IPS-15b (cell line): ENCODE measurements at regions not wholly inside any gene's neighbourhood (a gene's known extent, or its start where the extent isn't known, plus 50 kb on each side); places are given as distances from the start of the nearest gene placed in this dataset.
"Not testable (repeated sequence)": the region's sequence is repeated elsewhere in the genome, so short reads cannot be mapped to it uniquely, and the experiment has no call there.

ENCODE experiments used
- H3K27me3 ChIP-seq: one replicate; pipeline ENCODE4 v1.6.1; 2013; ENCODE audit warnings: low read length; ENCODE audit not compliant: control insufficient read depth, insufficient read depth
- H3K36me3 ChIP-seq: one replicate; pipeline ENCODE4 v1.6.1; 2013; ENCODE audit warnings: low read length; ENCODE audit not compliant: control insufficient read depth, insufficient read depth
- H3K4me1 ChIP-seq: one replicate; pipeline ENCODE4 v1.6.1; 2013; ENCODE audit warnings: mild to moderate bottlenecking, low read length; ENCODE audit not compliant: control insufficient read depth, insufficient read depth
- H3K4me3 ChIP-seq: one replicate; pipeline ENCODE4 v1.5.1; 2013; ENCODE audit warnings: low read depth, low read length
- H3K9ac ChIP-seq: one replicate; pipeline ENCODE4 v1.6.1; 2013; ENCODE audit warnings: low read depth, mild to moderate bottlenecking, low read length
- H3K9me3 ChIP-seq: one replicate; pipeline ENCODE4 v1.6.1; 2013; ENCODE audit warnings: mild to moderate bottlenecking, low read length; ENCODE audit not compliant: control insufficient read depth, insufficient read depth

GRCh38 chr2:180236061-180236460, 229.0 kb upstream of the CWC22 start:
- H3K4me3 ChIP-seq, H3K9ac ChIP-seq, H3K9me3 ChIP-seq, H3K27me3 ChIP-seq, H3K4me1 ChIP-seq, H3K36me3 ChIP-seq: not testable (repeated sequence)

- not testable (repeated sequence) for H3K4me1 ChIP-seq, H3K4me3 ChIP-seq, H3K27me3 ChIP-seq, H3K9me3 ChIP-seq, H3K9ac ChIP-seq, H3K36me3 ChIP-seq
These were observed 228.4 kb upstream of the CWC22 start for GRCh38 chr2:180235506-180235905.

- H3K4me3 ChIP-seq, H3K9me3 ChIP-seq, H3K27me3 ChIP-seq, H3K4me1 ChIP-seq, H3K9ac ChIP-seq, H3K36me3 ChIP-seq: not testable (repeated sequence)
These were observed 227.9 kb upstream of the CWC22 start for GRCh38 chr2:180234991-180235390.

- Histone ChIP-seq H3K9ac (no peak overlapping the region), H3K4me1 (no peaks in the 10 kb centered on the region), H3K9me3 (no peaks in the 10 kb centered on the region), H3K4me3 (no peak overlapping the region), H3K27me3 (no peaks in the 10 kb centered on the region), H3K36me3 (no peaks in the 10 kb centered on the region)
These were observed 223.9 kb upstream of the CWC22 start for GRCh38 chr2:180231015-180231414.

- H3K27me3 ChIP-seq, result no peaks in the 10 kb centered on the region
- H3K4me1 ChIP-seq, result no peaks in the 10 kb centered on the region
- H3K9ac ChIP-seq, result no peak overlapping the region
- peaks cover 9% of the 10 kb centered on the region for H3K9me3 ChIP-seq
- H3K36me3 ChIP-seq, result no peaks in the 10 kb centered on the region
- H3K4me3 ChIP-seq, result no peak overlapping the region
These were observed 220.4 kb upstream of the CWC22 start for GRCh38 chr2:180227461-180227860.

- Histone ChIP-seq H3K4me3 (no peak overlapping the region), H3K9me3 (peaks cover 9% of the 10 kb centered on the region)
These were observed 218.0 kb upstream of the CWC22 start for GRCh38 chr2:180225118-180225517.

GRCh38 chr2:180222644-180223043, 215.5 kb upstream of the CWC22 start:
- no peaks in the 10 kb centered on the region for H3K36me3 ChIP-seq
- no peaks in the 10 kb centered on the region for H3K4me1 ChIP-seq
- H3K9me3 ChIP-seq, result peaks cover 9% of the 10 kb centered on the region
- H3K27me3 ChIP-seq, result no peaks in the 10 kb centered on the region
- H3K4me3 ChIP-seq, result no peak overlapping the region
- no peak overlapping the region for H3K9ac ChIP-seq

More at GRCh38 chr2:180225118-180225517, 218.0 kb upstream of the CWC22 start:
- H3K27me3 ChIP-seq, result no peaks in the 10 kb centered on the region
- H3K9ac ChIP-seq, result no peak overlapping the region
- H3K36me3 ChIP-seq, result no peaks in the 10 kb centered on the region
- H3K4me1 ChIP-seq, result no peaks in the 10 kb centered on the region

- H3K9ac ChIP-seq, result no peak overlapping the region
- no peak overlapping the region for H3K4me3 ChIP-seq
- no peaks in the 10 kb centered on the region for H3K4me1 ChIP-seq
- no peaks in the 10 kb centered on the region for H3K27me3 ChIP-seq
- H3K9me3 ChIP-seq, result peaks cover 4% of the 10 kb centered on the region
- no peaks in the 10 kb centered on the region for H3K36me3 ChIP-seq
These were observed 212.4 kb upstream of the CWC22 start for GRCh38 chr2:180219491-180219890.

GRCh38 chr2:180208841-180209240, 201.7 kb upstream of the CWC22 start:
- H3K4me3 ChIP-seq, result no peak overlapping the region
- H3K4me1 ChIP-seq, result no peaks in the 10 kb centered on the region
- H3K36me3 ChIP-seq, result no peaks in the 10 kb centered on the region
- H3K9ac ChIP-seq, result no peak overlapping the region
- H3K27me3 ChIP-seq, result no peaks in the 10 kb centered on the region
- no peaks in the 10 kb centered on the region for H3K9me3 ChIP-seq

GRCh38 chr2:180205621-180206235, 198.6 kb upstream of the CWC22 start:
- no peak overlapping the region for H3K4me3 ChIP-seq
- H3K27me3 ChIP-seq, result no peaks in the 10 kb centered on the region
- H3K9me3 ChIP-seq, result no peaks in the 10 kb centered on the region
- H3K36me3 ChIP-seq, result no peaks in the 10 kb centered on the region
- peaks cover 6% of the 10 kb centered on the region for H3K4me1 ChIP-seq
- no peak overlapping the region for H3K9ac ChIP-seq

GRCh38 chr2:180203972-180204371, 196.9 kb upstream of the CWC22 start:
- H3K36me3 ChIP-seq, result no peaks in the 10 kb centered on the region
- no peaks in the 10 kb centered on the region for H3K27me3 ChIP-seq
- H3K4me3 ChIP-seq, result no peak overlapping the region
- peaks cover 6% of the 10 kb centered on the region for H3K4me1 ChIP-seq
- H3K9ac ChIP-seq, result no peak overlapping the region
- H3K9me3 ChIP-seq, result no peaks in the 10 kb centered on the region

- peaks cover 6% of the 10 kb centered on the region for H3K4me1 ChIP-seq
- no peak overlapping the region for H3K4me3 ChIP-seq
These were observed 195.4 kb upstream of the CWC22 start for GRCh38 chr2:180202467-180202951.

More at GRCh38 chr2:180202467-180202951, 195.4 kb upstream of the CWC22 start:
- no peak overlapping the region for H3K9ac ChIP-seq
- H3K27me3 ChIP-seq, result no peaks in the 10 kb centered on the region
- no peaks in the 10 kb centered on the region for H3K9me3 ChIP-seq
- H3K36me3 ChIP-seq, result no peaks in the 10 kb centered on the region
